GM21528 (cell line): ENCODE measurements at regions not wholly inside any gene's neighbourhood (a gene's known extent, or its start where the extent isn't known, plus 50 kb on each side); places are given as distances from the start of the nearest gene placed in this dataset.
"Not testable (repeated sequence)": the region's sequence is repeated elsewhere in the genome, so short reads cannot be mapped to it uniquely, and the experiment has no call there.

Experiments
- ATAC-seq: cut with Tn5 transposase; IDR thresholded peaks from one replicate; pipeline ENCODE4 v1.9.1; 2021; ENCODE audit warnings: mild to moderate bottlenecking, moderate library complexity; ENCODE audit not compliant: unreplicated experiment, low FRiP score

DNA sequence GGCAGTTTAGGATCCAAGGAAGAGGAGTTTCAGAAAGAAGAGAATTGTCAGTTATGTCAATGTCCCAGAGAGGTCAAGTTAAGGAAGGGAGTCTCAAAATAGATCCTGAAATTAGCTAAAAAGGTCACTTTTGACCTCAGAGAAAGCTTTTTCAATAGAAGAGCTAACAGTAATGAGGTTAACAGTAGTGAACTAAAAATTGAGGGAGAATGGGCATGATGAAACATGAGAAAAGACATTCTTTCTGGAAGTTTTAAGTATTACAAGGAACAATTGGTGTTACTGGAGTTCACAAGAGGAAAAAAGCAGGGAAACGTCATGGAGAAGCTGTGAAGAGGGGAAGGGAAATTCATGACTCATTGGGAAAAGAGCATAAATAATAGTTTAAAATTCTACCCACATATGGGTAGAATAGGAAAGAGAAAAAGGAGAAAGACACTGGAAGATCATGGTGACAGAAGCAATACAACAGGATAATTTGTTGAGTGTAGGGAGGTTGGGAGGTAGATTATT, 381.2 kb upstream of the FAR2 start:
- ATAC-seq: no peak

DNA sequence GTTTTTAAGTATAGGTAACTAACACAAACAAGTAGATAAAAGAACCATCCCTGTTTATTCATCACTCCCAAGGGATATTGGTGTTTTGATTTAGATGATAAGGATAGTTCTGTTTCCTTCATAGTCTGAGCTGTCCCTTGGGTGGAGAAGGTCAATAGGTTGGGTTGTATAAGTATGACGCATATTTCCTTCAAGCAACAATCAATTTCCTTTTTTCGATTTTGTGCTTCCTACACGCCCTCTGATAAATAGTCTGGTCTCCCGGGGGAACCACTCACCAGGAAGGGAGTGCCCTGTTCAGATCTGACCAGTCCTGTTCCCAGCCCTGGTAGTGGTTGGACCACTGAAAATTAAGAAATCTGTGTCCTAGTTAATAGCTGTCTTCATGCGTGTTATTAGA, 378.8 kb upstream of the FAR2 start:
- ATAC-seq: no peak

DNA sequence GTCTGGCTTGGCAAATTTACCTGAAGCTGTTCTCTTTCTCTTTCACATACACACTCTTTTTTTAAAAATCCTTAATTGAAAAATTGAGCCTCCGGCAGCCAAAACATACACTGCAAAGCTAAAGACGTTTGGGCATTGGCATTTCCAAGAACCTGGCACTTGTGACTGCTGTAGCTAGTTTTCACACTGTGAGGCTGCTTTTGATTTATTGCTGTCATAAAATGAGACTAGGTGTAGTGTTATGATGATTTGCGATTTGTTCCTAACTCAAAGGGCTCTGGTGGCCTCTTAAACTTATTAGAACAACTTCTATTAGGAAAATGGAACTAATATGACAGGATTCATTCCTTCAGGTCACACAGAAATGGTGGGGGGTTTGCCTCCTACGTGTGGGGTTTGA, 377.1 kb upstream of the FAR2 start:
- no peak for ATAC-seq

DNA sequence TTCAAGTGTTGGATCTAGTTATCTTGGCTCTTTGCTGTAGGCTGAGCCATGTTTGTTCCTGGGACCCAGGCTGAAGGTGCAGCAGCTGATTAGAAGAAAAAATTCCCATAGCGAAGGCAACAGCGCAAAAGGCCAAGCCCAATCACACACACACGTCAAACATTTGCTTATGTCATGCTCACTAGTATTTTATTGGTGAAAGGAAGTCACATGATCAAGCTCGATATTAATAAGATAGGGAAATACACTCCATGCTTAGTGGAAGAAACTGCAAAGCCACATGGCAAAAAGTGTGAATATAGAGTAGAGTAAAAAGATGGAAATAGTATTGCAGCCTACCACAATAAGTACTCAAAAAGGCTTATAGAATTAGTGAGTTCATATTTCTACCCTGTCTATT, 373.5 kb upstream of the FAR2 start:
- no peak for ATAC-seq

DNA sequence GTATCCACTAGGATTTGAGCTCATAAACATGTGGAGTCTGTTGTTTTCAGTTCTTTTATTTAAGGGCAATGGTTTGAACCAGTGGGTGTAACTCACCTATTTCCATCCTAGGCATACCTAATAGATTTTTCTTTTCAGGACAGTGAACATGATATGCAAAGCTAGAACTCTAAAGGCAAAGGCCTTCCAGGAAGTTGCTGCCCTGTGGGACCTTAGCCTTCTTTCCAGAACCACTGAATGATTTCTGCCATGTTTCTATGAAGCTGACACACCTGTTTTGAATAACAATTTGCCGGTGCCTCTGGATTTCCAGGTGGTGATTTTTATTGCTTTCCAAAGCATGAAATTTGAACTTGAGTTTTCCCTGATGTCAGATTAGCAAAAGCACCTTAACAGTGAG, 372.9 kb upstream of the FAR2 start:
- ATAC-seq: no peak

DNA sequence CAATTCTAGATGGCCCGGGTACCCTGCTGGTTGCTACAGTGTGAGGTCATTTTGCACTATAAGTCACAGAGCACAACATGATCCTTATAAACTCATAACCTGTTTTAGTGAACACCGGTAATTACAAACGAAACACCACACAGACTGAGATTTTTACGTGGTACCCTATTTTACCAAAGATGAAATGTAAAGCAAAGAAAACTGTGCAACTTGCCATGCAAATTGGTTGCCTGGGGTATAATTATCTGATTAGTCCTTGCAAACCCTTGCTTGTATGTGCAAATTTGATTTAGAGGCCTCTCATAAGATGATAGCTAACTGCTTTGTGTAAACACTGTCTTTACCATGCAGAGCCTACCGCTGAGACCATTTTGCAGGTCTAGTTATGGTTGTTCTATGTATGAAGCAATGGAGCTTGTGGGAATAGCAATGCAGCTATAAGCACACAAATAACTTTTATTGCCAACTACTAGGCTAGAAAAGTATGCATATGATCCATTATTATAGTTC, 372.1 kb upstream of the FAR2 start:
- no peak for ATAC-seq

DNA sequence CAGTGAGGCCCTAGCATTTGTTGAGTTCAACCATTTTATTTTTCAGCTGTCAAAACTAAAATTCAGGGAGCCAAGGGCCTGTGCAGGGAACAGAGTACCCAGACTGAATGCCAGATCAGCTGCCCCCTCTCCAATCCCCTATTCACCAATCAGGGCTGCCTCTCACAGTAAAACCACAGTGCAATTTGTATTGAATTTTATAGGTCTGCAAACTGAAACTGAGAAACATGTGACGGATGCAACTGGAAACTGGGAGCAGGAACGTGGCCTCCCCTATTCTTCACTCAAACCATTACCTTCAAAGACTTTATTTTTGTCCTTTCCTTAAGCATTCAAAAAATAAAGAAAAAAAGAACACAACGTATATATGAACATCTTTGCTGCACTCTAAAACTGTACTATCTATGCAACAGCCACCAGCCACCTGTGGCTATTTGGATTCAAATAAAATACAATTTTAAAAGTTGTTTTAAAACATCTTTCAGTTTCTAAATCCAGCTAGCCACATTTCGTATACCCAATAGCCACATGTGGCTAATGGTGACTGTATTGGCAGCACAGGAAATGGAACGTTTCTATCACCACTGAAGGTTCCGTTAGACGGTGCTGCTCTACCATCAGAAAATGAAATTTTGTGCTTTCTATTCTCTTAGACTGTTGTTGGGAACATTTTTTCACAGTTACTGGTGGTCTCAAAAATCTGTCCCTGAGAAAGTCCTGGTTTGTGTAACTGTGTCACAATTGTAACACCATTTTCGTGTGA, 371.3 kb upstream of the FAR2 start:
- ATAC-seq: no peak

- no peak for ATAC-seq
Measured at GRCh38 chr12:28780096-28780495, 369.0 kb upstream of the FAR2 start.

DNA sequence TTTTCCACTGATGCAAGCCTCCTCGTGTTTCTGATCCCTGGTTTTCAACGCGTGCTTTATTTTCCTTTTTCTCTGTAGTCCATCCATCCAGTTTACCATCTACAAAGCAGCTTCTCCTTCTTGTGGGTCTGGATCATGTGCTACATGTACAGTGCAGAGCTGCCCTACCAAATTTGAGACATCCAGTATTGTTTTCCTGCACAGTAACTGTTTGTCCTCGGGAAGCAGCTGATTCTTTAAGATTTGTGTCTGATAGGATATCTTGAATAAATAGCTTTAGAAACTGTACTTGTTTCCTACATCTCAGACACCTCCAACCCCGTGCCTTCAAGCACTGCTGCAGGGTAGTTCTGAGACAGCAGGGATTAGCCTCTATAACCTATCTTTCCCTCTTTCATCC, 368.1 kb upstream of the FAR2 start:
- no peak for ATAC-seq

DNA sequence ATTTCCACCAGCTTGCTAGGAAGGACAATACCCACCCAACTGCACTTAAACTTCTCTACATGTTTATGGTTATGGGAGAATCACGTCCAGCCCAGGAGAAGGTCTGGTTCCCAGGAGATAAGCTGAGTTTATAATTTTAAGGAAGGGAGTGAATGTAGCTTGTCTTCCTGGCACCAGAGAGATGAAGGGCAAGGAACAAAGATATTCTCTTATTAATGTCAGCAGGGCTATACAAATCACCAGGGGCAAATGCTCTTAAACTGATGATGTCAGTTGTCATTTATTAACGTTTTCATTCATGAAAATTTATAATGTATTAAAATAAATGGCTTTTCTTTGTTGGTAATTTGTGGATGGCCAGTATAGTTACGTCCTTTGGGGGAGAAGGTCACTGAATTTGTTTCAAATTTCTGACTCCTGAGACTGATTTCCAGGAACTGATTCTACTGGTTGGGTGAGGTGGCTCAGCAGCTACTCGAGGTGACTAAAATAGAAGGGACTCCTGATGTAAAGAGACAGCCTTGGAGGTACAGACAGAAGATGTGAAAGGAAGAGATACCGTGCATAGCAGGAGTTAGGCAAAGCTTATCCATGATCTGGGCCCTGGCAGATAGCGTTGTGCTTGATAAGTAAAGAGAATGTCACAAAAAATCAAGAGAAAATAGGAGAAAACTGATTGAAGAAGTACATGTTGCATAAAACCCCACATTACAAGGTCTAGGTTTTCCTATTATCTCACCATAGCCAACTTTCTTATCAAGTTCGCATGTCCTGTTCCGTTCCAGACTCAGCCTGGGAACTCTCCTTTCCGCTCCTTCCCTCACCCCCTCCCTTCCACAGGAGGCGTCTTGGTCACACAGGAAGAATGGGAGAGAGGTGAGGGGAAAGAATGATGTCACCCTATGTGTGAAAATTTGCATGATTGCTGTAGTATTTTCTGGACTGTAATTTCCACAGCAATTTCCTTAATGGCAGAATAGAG, 367.1 kb upstream of the FAR2 start:
- ATAC-seq: no peak

- ATAC-seq: no peak
Measured at GRCh38 chr12:28782812-28783211, 366.3 kb upstream of the FAR2 start.

DNA sequence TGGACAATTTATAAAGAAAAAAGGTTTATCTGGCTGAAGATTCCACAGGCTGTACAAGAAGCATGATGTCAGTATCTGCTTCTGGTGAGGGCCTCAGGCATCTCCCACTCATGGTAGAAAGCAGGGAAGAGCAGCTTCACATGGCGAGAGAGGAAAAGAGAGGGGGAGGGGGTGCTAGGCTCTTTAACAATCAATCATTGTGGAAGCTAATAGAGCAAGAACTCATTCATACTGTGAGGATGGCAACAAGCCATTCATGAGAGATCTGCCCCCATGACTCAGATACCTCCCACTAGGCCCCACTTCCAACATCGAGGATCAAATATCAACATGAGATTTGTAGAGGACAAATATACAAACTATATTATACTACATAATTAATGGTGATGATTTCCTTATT, 361.9 kb upstream of the FAR2 start:
- ATAC-seq: no peak

DNA sequence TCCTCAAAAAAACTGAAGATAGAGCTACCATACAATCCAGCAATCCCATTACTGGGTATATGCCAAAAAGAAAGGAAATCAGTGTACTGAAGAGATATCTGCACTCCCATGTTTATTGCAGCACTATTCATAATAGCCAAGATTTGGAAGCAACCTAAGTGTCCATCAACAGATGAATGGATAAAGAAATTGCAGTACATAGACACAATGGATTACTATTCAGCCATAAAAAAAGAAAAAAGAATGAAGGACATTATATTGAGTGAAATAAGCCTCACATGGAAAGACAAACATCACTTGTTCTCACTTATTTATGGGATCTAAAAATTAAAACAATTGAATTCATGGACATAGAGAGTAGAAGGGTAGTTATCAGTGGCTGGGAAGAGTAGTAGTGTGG, 360.8 kb upstream of the FAR2 start:
- ATAC-seq: not testable (repeated sequence)

DNA sequence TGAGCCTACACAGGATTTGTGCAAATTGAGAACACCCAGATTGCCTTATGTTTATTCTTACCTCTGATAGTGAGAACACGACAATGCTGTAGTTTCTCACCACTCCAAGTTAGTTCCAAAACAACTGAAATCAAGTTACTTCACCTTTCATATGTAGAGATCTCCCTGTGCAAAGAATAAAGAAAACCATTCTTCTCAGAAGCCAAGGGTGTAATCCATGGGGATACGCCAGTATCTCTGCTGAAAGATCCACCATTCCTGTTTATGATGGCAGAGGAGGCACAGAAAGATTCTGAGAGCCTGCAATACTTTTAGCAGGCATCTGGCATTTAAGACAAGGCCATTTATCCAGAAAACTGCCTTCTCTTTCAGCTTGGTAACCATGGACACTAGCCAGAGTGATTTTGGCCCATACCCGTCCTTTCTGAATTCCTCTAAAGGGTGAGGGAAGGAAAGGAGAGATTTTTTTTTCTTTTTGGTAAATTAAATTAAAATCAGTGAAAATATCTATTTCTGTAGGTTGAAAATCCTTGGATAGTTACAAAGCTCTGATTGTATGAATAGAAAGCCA, 355.4 kb upstream of the FAR2 start:
- ATAC-seq: no peak

DNA sequence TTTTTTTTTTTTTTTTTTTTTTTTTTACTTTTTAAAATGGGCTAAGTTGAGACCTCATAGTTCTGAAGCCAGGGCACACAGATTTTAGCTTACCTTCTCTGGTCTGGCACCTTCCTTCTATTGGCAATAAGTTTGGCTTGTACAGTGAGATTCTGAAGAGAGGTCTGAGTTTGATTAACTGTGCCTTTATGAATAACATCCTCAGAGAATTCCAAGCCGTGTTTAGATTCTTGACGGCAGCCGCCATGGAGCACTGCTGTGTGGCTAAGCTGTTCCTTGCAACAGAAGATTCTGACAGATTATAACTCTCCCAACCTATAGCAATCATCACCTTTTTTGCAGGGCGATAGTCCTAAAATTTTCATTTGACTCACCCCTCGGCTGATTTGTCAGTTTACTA, 354.9 kb upstream of the FAR2 start:
- no peak for ATAC-seq

- no peak for ATAC-seq
Measured at GRCh38 chr12:28794786-28795185, 354.3 kb upstream of the FAR2 start.

DNA sequence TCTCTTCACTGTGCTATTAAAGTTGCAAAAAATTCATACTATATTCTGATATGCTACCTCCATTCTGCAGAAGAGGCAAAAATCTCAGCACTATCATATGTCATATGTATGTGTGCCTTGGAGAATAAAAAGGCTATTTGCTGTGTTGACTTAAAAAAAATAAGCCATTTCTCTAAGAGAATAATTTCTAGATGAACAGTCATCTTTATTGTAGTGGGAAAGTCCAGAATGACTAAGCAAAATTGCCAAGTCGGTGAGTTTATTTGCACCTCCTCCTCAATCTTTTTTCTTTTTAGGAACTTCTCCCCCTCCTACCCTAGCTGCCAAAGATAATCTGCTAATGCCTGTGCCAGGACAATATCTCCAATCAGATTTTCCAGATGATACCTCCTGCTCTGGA, 353.8 kb upstream of the FAR2 start:
- no peak for ATAC-seq

DNA sequence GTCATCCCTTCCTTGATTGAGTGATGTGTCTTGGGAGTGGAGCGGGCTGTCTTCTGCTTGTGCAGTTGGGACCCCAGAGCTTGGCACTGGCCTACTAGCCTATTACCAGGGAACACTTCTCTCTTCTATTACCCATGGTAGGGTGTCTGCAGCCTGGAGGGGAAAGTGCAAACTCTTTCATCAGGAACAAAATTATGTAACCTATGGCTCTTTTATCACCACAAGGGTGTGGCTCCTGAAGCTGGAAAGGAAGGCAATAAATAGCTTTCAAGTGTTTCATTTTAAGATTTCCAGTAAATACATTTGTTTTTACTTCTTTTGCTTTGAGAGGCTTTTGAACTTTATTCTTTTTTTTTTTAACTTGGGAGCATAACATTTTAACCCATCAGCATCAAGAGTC, 349.7 kb upstream of the FAR2 start:
- ATAC-seq: no peak

DNA sequence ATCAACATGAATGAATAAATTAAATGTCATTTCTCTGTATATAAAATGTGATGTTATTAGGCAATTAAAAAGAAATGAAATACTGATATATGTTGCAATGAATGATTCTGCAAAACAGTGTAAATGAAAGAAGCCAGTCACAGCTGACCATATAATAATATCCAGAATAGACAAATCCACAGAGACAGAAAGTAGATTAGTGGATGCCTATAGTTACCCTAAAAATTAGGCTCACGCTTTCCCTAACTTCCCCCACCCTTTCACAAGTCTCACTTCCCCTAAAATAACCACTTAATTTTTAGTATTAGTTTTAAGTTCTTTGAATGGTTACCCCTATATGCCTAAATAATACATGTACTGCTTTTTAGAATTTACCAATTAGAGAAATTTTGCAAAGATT, 348.9 kb upstream of the FAR2 start:
- peak; percentile 67 for ATAC-seq

GRCh38 chr12:28802706-28803438, 346.2 kb upstream of the FAR2 start:
- ATAC-seq: no peak
